ENCODE measurements at regions not wholly inside any gene's neighbourhood (a gene's known extent, or its start where the extent isn't known, plus 50 kb on each side); places are given as distances from the start of the nearest gene placed in this dataset.

GRCh38 chr4:123747016-123747415, 350.4 kb downstream of the SPRY1 start:
- no peak for DNase-seq (ENCODE audit: low read depth)

- DNase-seq (ENCODE audit: low read depth) = no peak
Measured at GRCh38 chr4:123748806-123749205, 352.2 kb downstream of the SPRY1 start.

- peak; percentile 11 for DNase-seq (ENCODE audit: low read depth)
Measured at GRCh38 chr4:123749383-123749782, 352.8 kb downstream of the SPRY1 start.

- DNase-seq (ENCODE audit: low read depth) = no peak
Measured at GRCh38 chr4:123750044-123750443, 353.4 kb downstream of the SPRY1 start.

- DNase-seq (ENCODE audit: low read depth) = no peak
Measured at GRCh38 chr4:123755655-123756054, 359.1 kb downstream of the SPRY1 start.

GRCh38 chr4:123767806-123768205, 371.2 kb downstream of the SPRY1 start:
- no peak for DNase-seq (ENCODE audit: low read depth)

- DNase-seq (ENCODE audit: low read depth) = no peak
Measured at GRCh38 chr4:123770884-123771283, 374.3 kb downstream of the SPRY1 start.

- DNase-seq (ENCODE audit: low read depth) = no peak
Measured at GRCh38 chr4:123776267-123776666, 379.7 kb downstream of the SPRY1 start.

- DNase-seq (ENCODE audit: low read depth) = no peak
Measured at GRCh38 chr4:123777373-123777772, 380.8 kb downstream of the SPRY1 start.

- no peak for DNase-seq (ENCODE audit: low read depth)
Measured at GRCh38 chr4:123783151-123783790, 386.7 kb downstream of the SPRY1 start.

GRCh38 chr4:123783921-123784320, 387.3 kb downstream of the SPRY1 start:
- DNase-seq (ENCODE audit: low read depth) = no peak

GRCh38 chr4:123784626-123785025, 388.0 kb downstream of the SPRY1 start:
- DNase-seq (ENCODE audit: low read depth) = no peak

GRCh38 chr4:123785538-123785937, 388.9 kb downstream of the SPRY1 start:
- no peak for DNase-seq (ENCODE audit: low read depth)

GRCh38 chr4:123786163-123786915, 389.7 kb downstream of the SPRY1 start:
- no peak for DNase-seq (ENCODE audit: low read depth)

GRCh38 chr4:123786920-123787319, 390.3 kb downstream of the SPRY1 start:
- no peak for DNase-seq (ENCODE audit: low read depth)

GRCh38 chr4:123787512-123788080, 391.0 kb downstream of the SPRY1 start:
- no peak for DNase-seq (ENCODE audit: low read depth)

- DNase-seq (ENCODE audit: low read depth) = no peak
Measured at GRCh38 chr4:123788577-123788976, 392.0 kb downstream of the SPRY1 start.

- no peak for DNase-seq (ENCODE audit: low read depth)
Measured at GRCh38 chr4:123790681-123791080, 394.1 kb downstream of the SPRY1 start.

GRCh38 chr4:123802082-123802645, 405.6 kb downstream of the SPRY1 start:
- DNase-seq (ENCODE audit: low read depth) = no peak

- DNase-seq (ENCODE audit: low read depth) = no peak
Measured at GRCh38 chr4:123802933-123803332, 406.3 kb downstream of the SPRY1 start.

- no peak for DNase-seq (ENCODE audit: low read depth)
Measured at GRCh38 chr4:123804196-123804721, 407.7 kb downstream of the SPRY1 start.

- no peak for DNase-seq (ENCODE audit: low read depth)
Measured at GRCh38 chr4:123806056-123806455, 409.5 kb downstream of the SPRY1 start.

- no peak for DNase-seq (ENCODE audit: low read depth)
Measured at GRCh38 chr4:123807187-123807586, 410.6 kb downstream of the SPRY1 start.

Measured in CMK (cell line).